Parathyroid adenoma (tissue), 2 donors: ENCODE measurements at regions not wholly inside any gene's neighbourhood (a gene's known extent, or its start where the extent isn't known, plus 50 kb on each side); places are given as distances from the start of the nearest gene placed in this dataset.

ENCODE experiments used
- H2AFZ ChIP-seq: fragments of 300-600 bp; sonication (generic); one replicate; pipeline ENCODE4 v1.7.0; 2017; ENCODE audit warnings: antibody characterized with exemption, mild to moderate bottlenecking
- H3K27ac ChIP-seq: fragments of 300-600 bp; sonication (generic); one replicate; pipeline ENCODE4 v1.7.0; 2017
- H3K27me3 ChIP-seq: fragments of 300-600 bp; sonication (generic); one replicate; pipeline ENCODE4 v1.7.0; 2017; ENCODE audit warnings: low read length; ENCODE audit not compliant: control insufficient read depth, insufficient read depth
- H3K36me3 ChIP-seq: fragments of 300-600 bp; sonication (generic); one replicate; pipeline ENCODE4 v1.7.0; 2017; ENCODE audit warnings: low read length; ENCODE audit not compliant: control insufficient read depth, insufficient read depth
- H3K4me1 ChIP-seq: fragments of 300-600 bp; sonication (generic); one replicate; pipeline ENCODE4 v1.7.0; 2017; ENCODE audit warnings: control low read depth
- H3K4me2 ChIP-seq: fragments of 300-600 bp; sonication (generic); one replicate; pipeline ENCODE4 v1.7.0; 2017; ENCODE audit warnings: low read length
- H3K4me3 ChIP-seq: fragments of 300-600 bp; sonication (generic); one replicate; pipeline ENCODE4 v1.7.0; 2017; ENCODE audit warnings: low read depth, low read length
- H3K79me2 ChIP-seq: fragments of 300-600 bp; sonication (generic); one replicate; pipeline ENCODE4 v1.7.0; 2017; ENCODE audit warnings: control low read depth
- H3K9ac ChIP-seq: fragments of 300-600 bp; sonication (generic); one replicate; pipeline ENCODE4 v1.7.0; 2017; ENCODE audit warnings: mild to moderate bottlenecking
- H3K9me3 ChIP-seq: fragments of 300-600 bp; sonication (generic); one replicate; pipeline ENCODE4 v1.7.0; 2017; ENCODE audit warnings: low read length; ENCODE audit not compliant: control insufficient read depth
- CTCF ChIP-seq: fragments of 300-600 bp; sonication (generic); IDR thresholded peaks from one replicate; pipeline ENCODE4 v1.7.0; 2017; ENCODE audit warnings: antibody characterized with exemption, mild to moderate bottlenecking
- donor health status: primary hyperparathyroidism.

- H3K9me3 ChIP-seq = no peaks in the 10 kb centered on the region
- H3K79me2 ChIP-seq = no peaks in the 10 kb centered on the region
- H3K27ac ChIP-seq = no peak overlapping the region
- no peak overlapping the region for H3K4me3 ChIP-seq
- H3K27me3 ChIP-seq = no peaks in the 10 kb centered on the region
- H3K9ac ChIP-seq = no peak overlapping the region
- no peak overlapping the region for H2AFZ ChIP-seq
- H3K4me1 ChIP-seq = no peaks in the 10 kb centered on the region
- TF ChIP-seq CTCF = no peak
- no peaks in the 10 kb centered on the region for H3K36me3 ChIP-seq
- no peak overlapping the region for H3K4me2 ChIP-seq
Observed at GRCh38 chr13:94947392-94947791, 235.0 kb upstream of the SOX21 start.

GRCh38 chr13:94946039-94946438 lies 233.7 kb upstream of the SOX21 start:
- no peaks in the 10 kb centered on the region for H3K36me3 ChIP-seq
- H3K9ac ChIP-seq = no peak overlapping the region
- H3K9me3 ChIP-seq = no peaks in the 10 kb centered on the region
- no peaks in the 10 kb centered on the region for H3K79me2 ChIP-seq
- no peak overlapping the region for H3K4me3 ChIP-seq
- no peaks in the 10 kb centered on the region for H3K27me3 ChIP-seq
- H2AFZ ChIP-seq = no peak overlapping the region
- H3K4me2 ChIP-seq = no peak overlapping the region
- no peak for TF ChIP-seq CTCF
- H3K4me1 ChIP-seq = no peaks in the 10 kb centered on the region
- no peak overlapping the region for H3K27ac ChIP-seq

GRCh38 chr13:94938124-94938523 lies 225.8 kb upstream of the SOX21 start:
- no peak for TF ChIP-seq CTCF
- no peak overlapping the region for H3K27ac ChIP-seq

GRCh38 chr13:94936633-94937032 lies 224.3 kb upstream of the SOX21 start:
- no peak overlapping the region for H3K9ac ChIP-seq
- no peaks in the 10 kb centered on the region for H3K27me3 ChIP-seq
- TF ChIP-seq CTCF = no peak
- no peak overlapping the region for H2AFZ ChIP-seq
- H3K4me3 ChIP-seq = no peak overlapping the region
- no peaks in the 10 kb centered on the region for H3K4me1 ChIP-seq
- H3K79me2 ChIP-seq = no peaks in the 10 kb centered on the region
- H3K9me3 ChIP-seq = no peaks in the 10 kb centered on the region
- no peak overlapping the region for H3K27ac ChIP-seq
- no peak overlapping the region for H3K4me2 ChIP-seq
- H3K36me3 ChIP-seq = no peaks in the 10 kb centered on the region

More at GRCh38 chr13:94938124-94938523, 225.8 kb upstream of the SOX21 start:
- H3K79me2 ChIP-seq = no peaks in the 10 kb centered on the region
- H3K9me3 ChIP-seq = no peaks in the 10 kb centered on the region
- no peaks in the 10 kb centered on the region for H3K27me3 ChIP-seq
- no peaks in the 10 kb centered on the region for H3K36me3 ChIP-seq
- H3K9ac ChIP-seq = no peak overlapping the region
- H2AFZ ChIP-seq = no peak overlapping the region
- no peak overlapping the region for H3K4me2 ChIP-seq
- no peak overlapping the region for H3K4me3 ChIP-seq
- no peaks in the 10 kb centered on the region for H3K4me1 ChIP-seq

- H3K36me3 ChIP-seq = no peaks in the 10 kb centered on the region
- no peak overlapping the region for H2AFZ ChIP-seq
- H3K27me3 ChIP-seq = no peaks in the 10 kb centered on the region
- no peak overlapping the region for H3K4me3 ChIP-seq
- TF ChIP-seq CTCF = no peak
- H3K4me2 ChIP-seq = no peak overlapping the region
- no peak overlapping the region for H3K27ac ChIP-seq
- H3K79me2 ChIP-seq = no peaks in the 10 kb centered on the region
- no peak overlapping the region for H3K9ac ChIP-seq
- H3K9me3 ChIP-seq = no peaks in the 10 kb centered on the region
- H3K4me1 ChIP-seq = no peaks in the 10 kb centered on the region
Observed at GRCh38 chr13:94933936-94934335, 221.6 kb upstream of the SOX21 start.
